GM19324 (cell line): ENCODE measurements at regions not wholly inside any gene's neighbourhood (a gene's known extent, or its start where the extent isn't known, plus 50 kb on each side); places are given as distances from the start of the nearest gene placed in this dataset.
"Not testable (repeated sequence)": the region's sequence is repeated elsewhere in the genome, so short reads cannot be mapped to it uniquely, and the experiment has no call there.

Experiments used
- ATAC-seq: cut with Tn5 transposase; IDR thresholded peaks from one replicate; pipeline ENCODE4 v1.9.1; 2021; ENCODE audit warnings: mild to moderate bottlenecking, moderate library complexity; ENCODE audit not compliant: unreplicated experiment, low FRiP score

GRCh38 chr4:179130122-179130714 is 1688.0 kb upstream of the AGA start:
- ATAC-seq = no peak

- no peak for ATAC-seq
These were observed 1703.7 kb upstream of the AGA start for GRCh38 chr4:179145746-179146525.

- ATAC-seq = no peak
These were observed 1709.5 kb upstream of the AGA start for GRCh38 chr4:179151770-179152169.

GRCh38 chr4:179163147-179163546 is 1720.9 kb upstream of the AGA start:
- no peak for ATAC-seq

GRCh38 chr4:179164267-179164999 is 1722.2 kb upstream of the AGA start:
- ATAC-seq = no peak

GRCh38 chr4:179165000-179165738 is 1722.9 kb upstream of the AGA start:
- no peak for ATAC-seq

GRCh38 chr4:179165862-179166261 is 1723.6 kb upstream of the AGA start:
- no peak for ATAC-seq

GRCh38 chr4:179170308-179170707 is 1728.1 kb upstream of the AGA start:
- ATAC-seq = not testable (repeated sequence)

GRCh38 chr4:179182741-179183140 is 1740.5 kb upstream of the AGA start:
- ATAC-seq = no peak

GRCh38 chr4:179195887-179196286 is 1753.7 kb upstream of the AGA start:
- no peak for ATAC-seq

- no peak for ATAC-seq
These were observed 1754.3 kb upstream of the AGA start for GRCh38 chr4:179196511-179196910.

- ATAC-seq = no peak
These were observed 1758.4 kb upstream of the AGA start for GRCh38 chr4:179200681-179201080.

GRCh38 chr4:179225594-179225993 is 1783.4 kb upstream of the AGA start:
- ATAC-seq = no peak

GRCh38 chr4:179248821-179249220 is 1806.6 kb upstream of the AGA start:
- no peak for ATAC-seq

- ATAC-seq = no peak
These were observed 1826.6 kb upstream of the AGA start for GRCh38 chr4:179268791-179269190.

GRCh38 chr4:179272282-179272681 is 1830.0 kb upstream of the AGA start:
- no peak for ATAC-seq

- no peak for ATAC-seq
These were observed 1836.4 kb upstream of the AGA start for GRCh38 chr4:179278647-179279046.

GRCh38 chr4:179285696-179286095 is 1843.5 kb upstream of the AGA start:
- ATAC-seq = no peak

- ATAC-seq = no peak
These were observed 1849.4 kb upstream of the AGA start for GRCh38 chr4:179291657-179292056.

GRCh38 chr4:179292468-179292867 is 1850.2 kb upstream of the AGA start:
- no peak for ATAC-seq
